Fibroblast of villous mesenchyme (primary cell): ENCODE measurements at regions not wholly inside any gene's neighbourhood (a gene's known extent, or its start where the extent isn't known, plus 50 kb on each side); places are given as distances from the start of the nearest gene placed in this dataset.

Experiments
- DNase-seq: peaks from one replicate; pipeline ENCODE4 v3.0.0-alpha.2; 2010; ENCODE audit warnings: low read depth
- H3K4me3 ChIP-seq: 2 replicates; pipeline ENCODE4 v1.5.1; 2011; ENCODE audit warnings: low read depth, mild to moderate bottlenecking, low read length
- CTCF ChIP-seq: IDR thresholded peaks from 2 replicates; pipeline ENCODE4 v1.5.1; 2012; ENCODE audit warnings: low read depth, mild to moderate bottlenecking, low read length; ENCODE audit not compliant: insufficient read depth

GRCh38 chr10:4344492-4344994 is 481.5 kb upstream of the AKR1E2 start:
- TF ChIP-seq CTCF, result peak; percentile 22
- H3K4me3 ChIP-seq, result no peak overlapping the region
- peak; percentile 100 for DNase-seq

- H3K4me3 ChIP-seq, result no peak overlapping the region
- DNase-seq, result peak; percentile 47
- no peak for TF ChIP-seq CTCF
These were observed 482.1 kb upstream of the AKR1E2 start for GRCh38 chr10:4343873-4344272.

GRCh38 chr10:4343091-4343490 is 482.9 kb upstream of the AKR1E2 start:
- H3K4me3 ChIP-seq, result no peak overlapping the region
- DNase-seq, result no peak
- no peak for TF ChIP-seq CTCF

GRCh38 chr10:4338768-4339167 is 487.2 kb upstream of the AKR1E2 start:
- TF ChIP-seq CTCF, result no peak
- H3K4me3 ChIP-seq, result no peak overlapping the region
- DNase-seq, result no peak

- no peak for DNase-seq
- no peak for TF ChIP-seq CTCF
These were observed 488.4 kb upstream of the AKR1E2 start for GRCh38 chr10:4337563-4337962.

GRCh38 chr10:4334871-4335270 is 491.1 kb upstream of the AKR1E2 start:
- H3K4me3 ChIP-seq, result no peak overlapping the region
- no peak for TF ChIP-seq CTCF
- DNase-seq, result no peak

More at GRCh38 chr10:4337563-4337962, 488.4 kb upstream of the AKR1E2 start:
- H3K4me3 ChIP-seq, result no peak overlapping the region

- no peak overlapping the region for H3K4me3 ChIP-seq
- DNase-seq, result no peak
- no peak for TF ChIP-seq CTCF
These were observed 492.0 kb upstream of the AKR1E2 start for GRCh38 chr10:4334015-4334414.
